ENCODE measurements at regions not wholly inside any gene's neighbourhood (a gene's known extent, or its start where the extent isn't known, plus 50 kb on each side); places are given as distances from the start of the nearest gene placed in this dataset.
"Not testable (repeated sequence)": the region's sequence is repeated elsewhere in the genome, so short reads cannot be mapped to it uniquely, and the experiment has no call there.

DNA sequence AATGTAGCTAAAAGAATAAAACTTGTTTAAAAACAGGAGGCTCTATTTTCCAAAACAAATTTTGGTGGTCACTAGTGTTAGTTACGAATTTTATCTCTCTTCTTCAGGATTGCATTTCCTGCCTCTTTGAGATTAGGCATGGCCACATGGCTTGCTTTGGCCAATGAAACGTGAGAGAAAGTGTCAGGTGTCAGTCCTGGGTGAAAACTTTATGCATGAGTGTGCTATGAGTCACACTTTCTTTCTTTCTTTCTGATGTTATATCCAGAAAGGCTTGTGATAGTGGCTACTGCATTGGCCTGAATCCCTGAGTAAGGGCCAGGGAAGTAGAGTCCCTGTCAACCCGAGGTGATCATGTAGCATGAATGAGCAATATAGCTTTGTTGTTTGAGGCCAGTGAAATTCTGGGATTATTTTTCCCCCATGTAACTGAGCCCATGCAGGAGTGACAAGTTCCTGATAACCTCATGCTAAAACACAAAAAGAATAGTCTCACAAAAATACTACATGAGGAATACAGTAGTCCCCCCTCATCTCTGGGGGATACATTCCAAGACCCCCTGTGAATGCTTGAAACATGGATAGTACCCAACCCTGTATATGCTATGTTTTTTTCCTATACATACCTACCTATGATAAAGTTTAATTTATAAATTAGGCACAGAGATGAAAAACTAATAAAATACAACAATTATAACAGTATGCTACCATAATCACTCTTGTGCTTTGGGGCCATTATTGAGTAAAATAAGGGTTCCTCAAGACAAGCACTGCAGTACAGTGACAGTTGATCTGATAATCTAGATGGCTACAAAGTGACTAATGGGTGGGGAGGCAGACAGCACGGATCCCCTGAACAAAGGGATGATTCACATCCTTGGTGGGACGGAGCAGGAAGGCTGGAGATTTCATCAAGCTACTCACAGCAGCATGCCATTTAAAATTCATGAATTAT, 109.5 kb downstream of the CDC42EP3 start:
- H3K4me3 ChIP-seq (ENCODE audit: low read length): no peak overlapping the region

DNA sequence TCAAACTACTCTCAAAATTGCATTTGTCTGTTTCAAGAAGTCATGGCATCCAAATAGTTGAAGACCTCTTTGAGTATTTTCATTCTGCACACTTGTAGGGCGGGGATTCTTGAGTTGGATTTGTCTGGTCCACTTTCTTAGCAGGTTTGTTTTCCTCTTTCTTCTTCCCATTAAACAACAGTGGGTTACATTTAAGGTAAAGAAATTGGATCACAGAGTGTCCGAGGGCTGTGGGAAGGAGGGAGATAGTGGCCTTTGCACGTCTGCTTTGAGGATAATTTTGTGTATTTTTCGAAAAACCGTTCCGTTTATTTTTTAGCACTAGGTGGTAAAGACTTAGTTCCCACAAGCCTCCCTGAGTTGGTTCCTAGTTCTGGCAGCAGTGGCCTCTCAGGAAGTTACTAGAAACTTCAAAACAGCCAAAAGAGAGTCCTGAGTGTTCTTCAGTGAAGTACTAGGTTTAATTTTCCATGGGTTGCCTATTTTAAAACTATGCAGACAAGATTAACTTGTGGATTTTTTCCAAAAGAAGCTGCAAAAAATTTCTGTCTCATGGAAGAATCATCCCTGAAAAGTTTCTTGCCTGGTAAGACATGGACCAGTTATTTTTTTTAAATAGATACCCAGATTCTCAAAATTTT, 107.9 kb downstream of the CDC42EP3 start:
- no peak for TF ChIP-seq ZNF274 (IDR thresholded peaks at IDR 0.05; ENCODE audit: low read depth, low read length)
- H3K4me3 ChIP-seq (ENCODE audit: low read length): no peak overlapping the region

More for the DNA sequence above, 109.5 kb downstream of the CDC42EP3 start:
- no peak for TF ChIP-seq ZNF274 (IDR thresholded peaks at IDR 0.05; ENCODE audit: low read depth, low read length)

DNA sequence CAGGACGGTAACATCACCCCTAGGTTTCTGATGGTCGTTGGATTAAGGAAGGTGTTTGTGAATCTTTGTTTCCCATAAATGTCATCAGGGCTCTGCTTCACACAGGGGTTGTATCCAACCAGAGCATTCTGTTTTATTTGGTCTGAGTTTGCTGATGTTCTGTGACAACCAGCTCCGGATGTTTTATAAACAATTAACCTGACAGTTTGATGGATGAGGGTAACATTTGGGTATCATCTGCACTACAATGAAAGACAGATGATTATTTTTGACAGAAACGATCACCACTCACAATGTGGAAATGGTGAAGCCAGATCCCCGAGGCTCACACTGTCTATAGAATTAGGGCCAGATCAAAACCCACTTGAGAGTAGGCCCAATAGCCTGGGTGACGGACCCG, 107.1 kb downstream of the CDC42EP3 start:
- H3K4me3 ChIP-seq (ENCODE audit: low read length): no peak overlapping the region
- TF ChIP-seq ZNF274 (IDR thresholded peaks at IDR 0.05; ENCODE audit: low read depth, low read length): no peak

DNA sequence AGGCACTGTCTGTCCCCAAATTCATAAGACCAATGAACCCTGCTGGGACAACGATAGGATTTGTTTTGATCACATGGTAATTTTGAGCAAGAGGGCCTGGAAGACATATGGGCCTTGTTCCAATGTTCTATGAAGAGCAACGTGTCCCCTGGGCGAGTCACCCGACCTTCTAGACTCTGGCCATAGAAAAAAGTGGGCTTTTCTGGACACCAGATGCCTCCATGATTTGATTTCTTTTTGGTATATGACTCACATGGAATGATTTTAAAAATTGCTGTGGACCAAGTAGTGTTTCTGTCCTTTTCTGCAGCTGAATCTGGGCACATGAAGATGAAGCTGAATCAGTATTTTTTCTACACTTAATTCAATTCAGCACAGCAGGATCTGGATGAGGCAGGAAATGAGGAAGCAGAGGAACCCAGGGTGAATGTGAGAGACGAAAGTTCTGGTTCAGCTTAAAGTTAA, 104.9 kb downstream of the CDC42EP3 start:
- TF ChIP-seq ZNF274 (IDR thresholded peaks at IDR 0.05; ENCODE audit: low read depth, low read length): no peak
- no peak overlapping the region for H3K4me3 ChIP-seq (ENCODE audit: low read length)

DNA sequence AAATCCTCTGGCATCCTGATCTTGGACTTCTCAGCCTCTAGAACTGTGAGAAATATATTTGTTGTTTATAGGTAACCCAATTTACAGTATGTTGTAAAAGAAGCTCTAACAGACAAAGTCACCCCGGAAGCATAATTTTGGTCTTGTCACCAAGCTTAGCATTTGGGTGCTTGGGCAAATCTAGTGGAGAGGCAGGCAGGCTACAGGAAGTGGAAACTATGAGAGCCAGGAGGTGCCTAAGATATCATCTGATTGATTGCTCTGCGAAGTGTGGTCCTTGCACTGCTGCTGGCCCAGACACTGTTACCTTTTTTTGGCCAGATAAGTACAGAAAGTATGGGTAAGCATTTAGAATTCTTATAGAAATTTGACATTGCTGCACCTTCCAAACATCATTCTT, 102.9 kb downstream of the CDC42EP3 start:
- no peak for TF ChIP-seq ZNF274 (IDR thresholded peaks at IDR 0.05; ENCODE audit: low read depth, low read length)
- no peak overlapping the region for H3K4me3 ChIP-seq (ENCODE audit: low read length)

DNA sequence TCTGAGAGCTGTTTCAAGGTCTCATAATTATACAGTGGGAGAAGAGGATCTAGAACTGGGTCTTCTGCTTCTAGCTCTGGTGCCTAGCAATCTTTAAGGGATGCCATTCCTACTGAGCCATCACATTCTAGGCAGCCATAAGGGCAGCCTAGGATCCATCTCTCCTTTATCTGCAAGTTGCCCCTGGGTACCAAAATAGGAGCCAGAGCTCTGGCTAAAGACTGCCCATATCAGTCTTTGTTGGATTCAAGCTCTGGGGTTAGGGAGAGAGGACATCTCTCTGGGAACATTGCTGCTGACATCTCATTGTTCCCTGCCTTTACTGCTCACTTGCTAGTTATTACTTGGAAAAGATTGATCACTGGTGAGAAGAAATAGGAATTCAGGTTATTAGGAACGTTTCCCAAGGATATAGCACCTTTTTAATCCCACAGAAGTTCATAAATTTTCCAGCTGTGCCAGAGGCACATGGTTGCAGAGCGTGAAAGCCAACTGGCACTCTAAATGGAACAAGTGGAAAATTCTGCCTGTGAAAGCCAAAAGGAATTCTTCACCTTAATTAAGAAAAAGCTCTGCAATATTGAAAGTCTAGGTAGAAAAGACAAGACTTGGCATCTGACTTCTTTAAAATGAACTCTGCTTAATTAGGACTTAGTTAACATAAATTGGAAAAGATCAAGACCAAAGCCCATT, 102.2 kb downstream of the CDC42EP3 start:
- no peak for TF ChIP-seq ZNF274 (IDR thresholded peaks at IDR 0.05; ENCODE audit: low read depth, low read length)

DNA sequence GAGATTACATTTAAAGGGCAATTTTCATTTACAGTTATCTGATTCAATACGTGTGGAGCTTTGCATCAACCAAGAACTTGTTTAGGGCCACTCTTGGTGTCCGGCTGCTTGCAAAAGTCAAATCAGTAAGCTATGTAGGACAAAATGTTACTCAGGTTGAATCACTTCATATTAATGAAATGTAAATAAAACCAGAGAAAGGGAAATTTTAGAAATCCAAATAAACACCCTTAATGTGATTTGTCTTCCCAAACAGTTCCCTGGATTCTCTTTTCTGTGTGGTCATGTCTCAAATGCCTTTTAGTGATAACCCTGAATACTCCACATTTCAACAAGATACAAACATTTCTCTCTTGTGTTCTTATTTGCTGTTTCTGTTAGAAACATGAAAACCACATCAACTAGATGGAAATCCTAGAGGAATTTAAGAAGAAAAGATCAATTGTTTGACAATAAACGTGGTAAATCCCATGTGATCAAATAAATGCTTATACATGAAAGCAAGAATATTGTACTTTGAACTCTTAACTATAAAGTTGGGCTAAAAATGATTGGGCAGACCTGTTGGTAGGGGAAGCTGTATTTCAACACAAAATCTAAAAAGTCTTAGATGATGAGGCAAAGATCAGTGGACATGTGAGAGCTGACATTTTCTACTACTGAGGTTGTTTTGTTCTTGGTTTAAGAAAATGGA, 101.3 kb downstream of the CDC42EP3 start:
- H3K4me3 ChIP-seq (ENCODE audit: low read length): no peak overlapping the region
- TF ChIP-seq ZNF274 (IDR thresholded peaks at IDR 0.05; ENCODE audit: low read depth, low read length): no peak

More for the DNA sequence above, 102.2 kb downstream of the CDC42EP3 start:
- H3K4me3 ChIP-seq (ENCODE audit: low read length): no peak overlapping the region

DNA sequence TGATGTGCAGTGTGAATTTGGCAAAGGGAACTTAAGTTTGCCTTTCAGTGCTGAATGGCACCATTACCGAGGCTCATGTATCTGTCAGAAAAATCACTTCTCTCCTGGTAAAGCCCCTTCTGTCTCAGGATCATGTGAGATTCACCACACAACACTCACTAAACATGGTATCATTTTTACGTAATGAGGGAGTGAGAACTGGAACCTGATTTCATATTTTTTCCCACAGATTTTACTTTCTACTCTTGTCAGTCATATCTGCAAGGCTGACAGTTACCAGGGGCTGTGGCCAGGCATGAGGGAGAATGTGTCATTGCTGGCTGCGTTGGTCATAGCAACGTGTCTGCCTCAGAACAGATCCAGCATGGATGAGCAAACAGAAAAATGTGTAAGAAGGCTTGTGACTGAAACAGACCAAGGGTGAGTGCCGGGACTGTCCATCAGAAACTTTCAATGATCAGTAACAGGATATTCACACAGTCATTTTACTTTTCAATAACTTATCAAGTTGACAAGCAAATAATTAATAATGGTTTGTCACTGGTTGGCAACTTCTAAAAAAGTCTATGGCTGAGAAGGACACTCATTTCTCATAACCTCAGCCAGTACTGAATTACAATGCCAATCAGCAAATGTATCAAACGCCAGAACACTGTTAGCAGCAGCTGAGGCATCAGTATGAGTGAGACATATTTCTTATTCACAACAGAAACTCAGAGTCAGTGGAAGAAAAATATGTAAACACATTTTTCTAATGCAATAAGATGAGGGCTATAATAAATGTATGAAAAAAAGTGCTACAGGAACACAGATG, 100.5 kb downstream of the CDC42EP3 start:
- H3K4me3 ChIP-seq (ENCODE audit: low read length): peak overlapping the region; percentile 16; the same call in 1 of the 2 replicates

DNA sequence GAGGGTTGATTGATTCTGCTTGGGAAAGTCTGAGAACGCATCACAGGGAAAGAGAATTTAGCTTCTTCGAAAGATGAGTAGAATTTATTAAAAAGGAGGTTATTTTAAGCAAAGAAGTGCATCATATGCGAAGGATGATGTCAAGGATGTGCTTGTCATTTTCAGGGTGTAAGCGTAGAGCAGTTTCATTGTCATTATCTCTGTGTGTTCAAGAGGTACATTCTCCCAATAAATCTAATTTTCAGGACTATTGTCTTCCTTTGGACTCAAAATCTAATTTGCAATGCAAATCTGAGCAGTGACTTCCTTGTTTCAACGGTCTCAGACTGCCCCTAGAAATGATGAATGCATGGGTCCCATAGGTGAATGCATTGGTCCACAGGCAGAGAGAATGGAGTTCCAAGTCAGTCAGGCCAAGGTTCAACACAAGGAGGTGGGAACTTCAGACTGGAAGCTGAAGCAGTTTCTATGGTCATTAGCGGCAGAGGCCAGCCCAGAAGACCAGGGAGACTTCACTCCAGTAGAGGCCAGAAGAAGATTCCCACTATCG, 99.8 kb downstream of the CDC42EP3 start:
- H3K4me3 ChIP-seq (ENCODE audit: low read length): no peak overlapping the region
- no peak for TF ChIP-seq ZNF274 (IDR thresholded peaks at IDR 0.05; ENCODE audit: low read depth, low read length)

More for the DNA sequence above, 100.5 kb downstream of the CDC42EP3 start:
- no peak for TF ChIP-seq ZNF274 (IDR thresholded peaks at IDR 0.05; ENCODE audit: low read depth, low read length)

DNA sequence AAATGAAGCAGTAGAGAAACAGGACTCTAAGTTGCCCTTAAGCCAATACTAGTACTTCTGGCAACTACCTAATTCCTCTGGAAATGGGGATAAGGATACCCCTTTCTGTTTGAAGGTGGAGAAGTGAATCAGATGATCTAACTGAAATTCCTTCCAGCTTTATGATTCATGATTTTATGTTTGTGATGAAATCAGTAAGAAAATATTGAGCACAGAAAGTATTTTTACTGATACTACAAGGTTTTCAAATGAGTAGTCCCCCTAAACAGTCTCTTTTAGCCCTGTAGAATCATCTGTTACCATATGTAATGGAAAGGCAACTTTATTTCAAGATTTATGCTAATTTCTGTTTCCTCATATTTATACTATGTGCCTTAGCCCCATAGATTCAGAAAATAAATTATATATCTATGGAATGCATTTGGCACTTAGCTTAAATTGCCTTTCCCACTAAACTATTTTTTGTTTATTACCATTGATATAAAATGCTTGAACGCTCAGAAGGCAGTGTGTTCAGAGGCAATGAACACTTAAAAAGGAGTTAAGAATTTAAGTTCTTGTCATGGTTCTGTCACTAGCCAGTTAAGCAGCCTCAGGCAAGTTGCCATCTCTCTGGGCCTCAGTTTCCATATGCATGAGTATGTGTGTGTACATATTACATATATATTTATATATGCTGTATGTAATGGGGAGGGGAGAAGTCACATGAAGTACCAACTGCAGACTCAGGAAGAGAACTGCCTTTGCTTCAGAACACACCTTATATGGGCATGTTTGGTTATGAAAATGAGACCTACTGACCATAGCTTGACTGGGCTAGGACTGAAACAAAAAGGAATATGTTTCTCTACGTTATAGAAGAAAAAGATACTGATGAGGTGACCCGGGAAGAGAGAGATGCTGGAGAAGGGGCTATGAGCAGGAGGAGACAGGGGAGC, 97.7 kb downstream of the CDC42EP3 start:
- peak overlapping the region; percentile 36; the same call in 1 of the 2 replicates for H3K4me3 ChIP-seq (ENCODE audit: low read length)
- no peak for TF ChIP-seq ZNF274 (IDR thresholded peaks at IDR 0.05; ENCODE audit: low read depth, low read length)

DNA sequence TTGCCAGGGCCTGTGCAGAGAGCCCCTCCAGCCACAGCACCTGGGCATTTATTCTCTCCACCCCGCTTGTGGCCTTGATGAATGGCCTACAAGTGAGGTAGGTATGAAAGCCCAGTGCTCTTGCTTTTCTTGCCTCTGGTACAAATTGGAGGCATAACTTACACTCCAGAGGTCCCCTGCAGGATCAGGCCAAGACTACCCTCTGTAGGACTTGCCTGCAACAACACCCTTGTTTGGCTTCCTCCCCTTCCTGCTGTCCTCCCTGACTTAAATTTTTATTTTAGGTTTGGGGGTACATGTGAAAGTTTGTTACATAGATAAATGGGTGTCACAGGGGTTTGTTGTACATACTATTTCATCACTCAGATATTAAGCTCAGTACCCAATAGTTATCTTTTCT, 95.7 kb downstream of the CDC42EP3 start:
- TF ChIP-seq ZNF274 (IDR thresholded peaks at IDR 0.05; ENCODE audit: low read depth, low read length): no peak
- no peak overlapping the region for H3K4me3 ChIP-seq (ENCODE audit: low read length)

DNA sequence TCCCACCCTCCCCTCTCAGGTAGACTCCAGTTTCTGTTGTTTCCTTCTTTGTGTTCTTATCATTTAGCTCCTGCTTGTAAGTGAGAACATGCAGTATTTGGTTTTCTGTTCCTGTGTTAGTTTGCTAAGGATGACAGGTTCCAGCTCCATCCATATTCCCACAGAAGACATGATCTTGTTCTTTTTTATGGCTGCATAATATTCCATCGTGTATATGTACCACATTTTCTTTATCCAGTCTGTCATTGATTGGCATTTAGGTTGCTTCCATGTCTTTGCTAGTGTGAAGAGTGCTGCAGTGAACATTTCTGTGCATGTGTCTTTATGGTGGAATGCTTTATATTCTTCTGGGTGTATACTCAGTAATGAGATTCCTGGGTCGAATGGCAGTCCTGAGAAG, 95.2 kb downstream of the CDC42EP3 start:
- H3K4me3 ChIP-seq (ENCODE audit: low read length): not testable (repeated sequence)
